GM13976 (cell line): ENCODE measurements at regions not wholly inside any gene's neighbourhood (a gene's known extent, or its start where the extent isn't known, plus 50 kb on each side); places are given as distances from the start of the nearest gene placed in this dataset.
"Not testable (repeated sequence)": the region's sequence is repeated elsewhere in the genome, so short reads cannot be mapped to it uniquely, and the experiment has no call there.

Experiments used
- DNase-seq: peaks from one replicate; pipeline ENCODE4 v3.0.0; 2012; ENCODE audit warnings: low spot score
- in situ Hi-C: fragments of 300-500 bp; cut with MboI; formaldehyde crosslinking; loops from one replicate; pipeline ENCODE4 v1.12.0; 2022; ENCODE audit warnings: low sequenced_read_pairs, mixed read lengths, inconsistent platforms; ENCODE audit not compliant: unreplicated experiment
- TF ChIP-seq, protein P1 (sequence below): IDR thresholded peaks from 2 replicates; pipeline ENCODE4 v1.5.1; 2012; ENCODE audit warnings: borderline replicate concordance, mild to moderate bottlenecking; ENCODE audit not compliant: insufficient read depth; ENCODE audit errors: extremely low read depth, missing control alignments, control extremely low read depth

- in situ Hi-C loops, result no loop called here
- TF ChIP-seq, protein P1, sequence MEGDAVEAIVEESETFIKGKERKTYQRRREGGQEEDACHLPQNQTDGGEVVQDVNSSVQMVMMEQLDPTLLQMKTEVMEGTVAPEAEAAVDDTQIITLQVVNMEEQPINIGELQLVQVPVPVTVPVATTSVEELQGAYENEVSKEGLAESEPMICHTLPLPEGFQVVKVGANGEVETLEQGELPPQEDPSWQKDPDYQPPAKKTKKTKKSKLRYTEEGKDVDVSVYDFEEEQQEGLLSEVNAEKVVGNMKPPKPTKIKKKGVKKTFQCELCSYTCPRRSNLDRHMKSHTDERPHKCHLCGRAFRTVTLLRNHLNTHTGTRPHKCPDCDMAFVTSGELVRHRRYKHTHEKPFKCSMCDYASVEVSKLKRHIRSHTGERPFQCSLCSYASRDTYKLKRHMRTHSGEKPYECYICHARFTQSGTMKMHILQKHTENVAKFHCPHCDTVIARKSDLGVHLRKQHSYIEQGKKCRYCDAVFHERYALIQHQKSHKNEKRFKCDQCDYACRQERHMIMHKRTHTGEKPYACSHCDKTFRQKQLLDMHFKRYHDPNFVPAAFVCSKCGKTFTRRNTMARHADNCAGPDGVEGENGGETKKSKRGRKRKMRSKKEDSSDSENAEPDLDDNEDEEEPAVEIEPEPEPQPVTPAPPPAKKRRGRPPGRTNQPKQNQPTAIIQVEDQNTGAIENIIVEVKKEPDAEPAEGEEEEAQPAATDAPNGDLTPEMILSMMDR, result no peak
- DNase-seq, result no peak
These were observed 258.8 kb downstream of the FAM43A start for GRCh38 chr3:194944526-194944925.

DNA sequence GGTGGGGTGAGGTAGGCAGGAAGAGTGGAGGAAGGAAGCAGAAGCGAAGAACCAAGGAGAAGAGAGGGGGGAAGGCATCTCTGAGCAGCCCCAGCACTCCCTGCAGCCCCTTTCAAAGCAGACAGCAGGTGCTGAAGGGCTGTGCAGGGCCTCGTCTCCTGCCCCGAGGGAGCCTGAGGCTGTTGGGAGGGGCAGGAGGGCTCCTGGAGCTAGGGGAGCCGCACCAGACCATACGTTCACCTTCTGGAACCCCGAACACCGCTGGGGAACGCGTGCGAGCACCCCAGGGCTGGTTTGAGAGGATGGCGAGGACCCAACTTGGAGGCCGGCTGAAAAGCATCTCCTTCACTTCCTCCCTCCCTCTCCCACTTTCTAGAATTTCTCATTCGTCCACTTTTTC is 259.8 kb downstream of the FAM43A start:
- in situ Hi-C loops, result no loop called here
- no peak for DNase-seq
- TF ChIP-seq, protein P1, result no peak

- TF ChIP-seq, protein P1, result no peak
- in situ Hi-C loops, result no loop called here
- DNase-seq, result no peak
These were observed 260.4 kb downstream of the FAM43A start for GRCh38 chr3:194946091-194946490.

DNA sequence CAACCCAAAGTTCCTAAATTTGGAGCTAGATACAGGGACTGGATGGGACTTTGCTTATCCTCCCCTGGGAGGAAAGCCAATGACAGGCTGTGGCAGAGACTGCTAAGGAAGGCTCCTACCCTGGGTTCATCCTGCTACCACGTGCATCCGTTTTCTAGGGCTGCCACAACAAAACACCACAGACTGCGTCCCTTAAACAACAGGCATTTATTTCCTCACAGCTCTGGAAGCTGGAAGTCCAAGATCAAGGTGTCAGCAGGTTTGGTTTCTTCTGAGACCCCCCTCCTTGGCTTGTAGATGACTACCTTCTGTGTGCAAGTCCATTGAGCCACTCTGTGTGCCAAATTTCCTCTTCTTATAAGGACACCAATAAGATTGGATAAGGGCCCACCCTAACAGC is 263.9 kb downstream of the FAM43A start:
- TF ChIP-seq, protein P1, result no peak
- no peak for DNase-seq
- in situ Hi-C loops, result no loop called here

DNA sequence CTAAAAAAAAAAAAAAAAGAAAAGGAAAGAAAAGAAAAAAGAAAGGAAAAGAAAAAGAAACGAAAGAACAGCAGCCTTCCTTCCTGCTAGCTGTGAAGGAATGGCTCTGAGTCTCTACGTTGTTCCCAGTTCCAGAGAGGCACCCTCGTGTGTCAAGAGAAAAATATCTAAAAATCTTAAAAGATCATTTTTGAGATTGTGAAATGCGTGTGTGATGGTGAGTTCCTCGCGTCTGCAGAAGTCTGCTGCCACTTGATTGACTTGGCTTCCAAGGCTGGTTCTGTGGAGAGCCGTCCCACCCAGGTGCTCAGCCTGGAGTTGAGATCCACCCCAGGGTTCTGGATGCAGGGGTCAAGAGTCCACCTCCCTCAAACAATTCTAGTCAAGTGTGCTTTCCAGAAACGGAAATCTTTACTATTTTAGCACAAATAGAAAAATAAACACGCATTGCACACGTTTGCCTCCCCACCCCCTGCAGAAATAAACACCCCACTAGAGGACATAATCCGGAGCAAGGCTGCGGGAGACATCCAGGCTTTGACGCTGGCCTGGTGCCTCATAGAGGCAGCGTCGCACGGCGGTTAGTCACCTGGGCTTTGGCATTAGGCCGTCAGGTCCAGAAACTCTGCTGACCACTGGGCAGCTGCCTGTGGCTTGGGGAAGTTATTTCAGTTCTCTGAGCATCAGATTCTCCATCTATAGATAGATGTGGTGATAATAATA is 265.4 kb downstream of the FAM43A start:
- TF ChIP-seq, protein P1, result no peak
- in situ Hi-C loops, result no loop called here
- DNase-seq, result no peak

DNA sequence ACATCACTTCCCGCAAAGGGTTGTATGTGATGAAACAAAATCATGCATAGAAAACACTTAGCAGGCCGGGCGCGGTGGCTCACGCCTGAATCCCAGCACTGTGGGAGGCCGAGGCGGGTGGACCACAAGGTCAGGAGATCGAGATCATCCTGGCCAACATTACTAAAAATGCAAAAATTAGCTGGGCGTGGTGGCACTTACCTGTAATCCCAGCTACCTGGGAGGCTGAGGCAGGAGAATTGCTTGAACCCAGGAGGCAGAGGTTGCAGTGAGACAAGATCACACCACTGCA is 265.9 kb downstream of the FAM43A start:
- DNase-seq, in situ Hi-C loops: not testable (repeated sequence)

GRCh38 chr3:194951931-194952582 is 266.4 kb downstream of the FAM43A start:
- in situ Hi-C loops, result no loop called here
- DNase-seq, result no peak
- TF ChIP-seq, protein P1, result no peak
